GM19397 (cell line): ENCODE measurements at regions not wholly inside any gene's neighbourhood (a gene's known extent, or its start where the extent isn't known, plus 50 kb on each side); places are given as distances from the start of the nearest gene placed in this dataset.
"Not testable (repeated sequence)": the region's sequence is repeated elsewhere in the genome, so short reads cannot be mapped to it uniquely, and the experiment has no call there.

Experiments used
- ATAC-seq: cut with Tn5 transposase; IDR thresholded peaks from one replicate; pipeline ENCODE4 v1.9.1; 2021; ENCODE audit warnings: mild to moderate bottlenecking, moderate library complexity; ENCODE audit not compliant: unreplicated experiment

GRCh38 chr6:150299873-150300485 is 68.8 kb upstream of the IYD start:
- ATAC-seq: no peak

- ATAC-seq: peak; percentile 61
These were observed 66.8 kb upstream of the IYD start for GRCh38 chr6:150301846-150302519.

- no peak for ATAC-seq
These were observed 66.2 kb upstream of the IYD start for GRCh38 chr6:150302520-150303176.

GRCh38 chr6:150303256-150303655 is 65.6 kb upstream of the IYD start:
- no peak for ATAC-seq

DNA sequence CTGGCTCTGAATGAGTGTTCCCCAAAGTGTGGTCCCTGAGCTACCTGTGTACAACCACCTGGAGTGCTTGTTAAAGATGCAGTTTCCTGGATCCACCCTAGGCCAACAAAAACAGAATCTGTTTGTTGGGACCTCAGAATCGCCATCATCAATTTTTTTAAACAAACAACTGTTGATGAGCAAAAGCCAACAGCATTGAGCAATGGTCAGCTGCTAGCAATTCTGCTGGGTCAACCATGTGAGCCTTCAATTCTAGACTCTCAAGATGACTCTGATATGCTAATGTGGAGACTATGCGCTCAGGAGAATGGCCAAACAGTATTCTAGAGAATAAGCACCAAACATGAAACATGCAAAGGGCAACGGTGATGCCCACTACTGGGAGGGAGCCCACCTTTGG is 64.4 kb upstream of the IYD start:
- no peak for ATAC-seq

GRCh38 chr6:150306290-150306689 is 62.5 kb upstream of the IYD start:
- no peak for ATAC-seq

- ATAC-seq: no peak
These were observed 61.3 kb upstream of the IYD start for GRCh38 chr6:150307520-150307919.

- ATAC-seq: no peak
These were observed 59.8 kb upstream of the IYD start for GRCh38 chr6:150308812-150309645.

DNA sequence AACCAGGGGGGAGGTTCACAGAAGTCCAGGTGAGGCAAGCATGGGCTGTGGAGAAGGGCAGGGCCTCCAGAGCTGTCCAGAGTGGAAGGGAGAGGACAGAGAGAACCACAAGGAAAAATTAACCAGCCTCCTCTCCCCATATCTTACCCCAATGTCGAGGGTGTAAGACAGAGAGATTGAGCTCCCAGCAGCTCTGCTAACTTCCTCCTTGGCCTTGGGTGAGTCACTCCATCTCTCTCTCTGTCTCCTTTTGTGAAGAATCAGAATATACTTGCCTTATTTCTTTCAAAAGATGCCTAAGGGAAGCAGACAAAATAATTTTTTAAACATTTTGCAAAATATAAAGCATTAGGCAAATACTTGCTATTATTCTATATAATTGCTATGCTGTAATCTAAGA is 58.3 kb upstream of the IYD start:
- ATAC-seq: no peak

GRCh38 chr6:150311149-150311944 is 57.5 kb upstream of the IYD start:
- not testable (repeated sequence) for ATAC-seq

GRCh38 chr6:150312395-150312794 is 56.4 kb upstream of the IYD start:
- no peak for ATAC-seq

DNA sequence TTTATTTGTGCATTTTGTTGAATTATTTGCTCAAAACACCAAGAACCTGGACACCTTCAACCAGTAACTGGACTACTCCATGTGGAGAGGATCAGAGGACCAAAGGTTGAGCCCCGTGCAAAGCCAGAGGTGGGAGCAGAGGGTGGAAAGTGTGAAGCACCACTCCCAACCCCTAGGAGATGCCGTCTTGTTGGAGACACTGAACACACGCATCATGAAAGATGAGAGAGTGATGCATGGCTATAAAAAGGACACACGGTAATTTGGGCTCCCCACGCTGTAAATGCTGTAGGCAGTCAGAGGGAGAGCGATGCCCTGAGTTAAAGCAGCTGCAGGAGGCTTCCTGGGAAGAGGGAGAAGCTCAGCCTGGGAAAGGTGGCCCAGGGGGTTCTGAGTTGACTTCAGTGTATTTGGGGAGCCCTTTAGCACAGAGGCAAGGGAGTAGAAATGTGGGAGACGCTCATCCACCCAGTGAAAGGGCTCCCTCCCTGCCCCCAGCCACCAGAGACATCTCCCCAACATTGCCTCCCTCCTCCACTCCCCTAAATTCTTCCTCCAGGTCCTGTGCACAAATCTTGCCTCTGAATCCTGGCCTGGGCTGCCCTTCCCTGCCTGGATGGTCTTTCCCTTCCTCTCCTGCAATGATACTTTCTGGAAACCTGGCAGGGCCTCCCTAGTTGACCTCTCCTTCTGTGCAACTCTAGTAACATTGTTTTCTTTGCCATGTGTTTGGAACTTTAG is 55.8 kb upstream of the IYD start:
- ATAC-seq: no peak

- no peak for ATAC-seq
These were observed 55.0 kb upstream of the IYD start for GRCh38 chr6:150313781-150314180.

- ATAC-seq: no peak
These were observed 54.3 kb upstream of the IYD start for GRCh38 chr6:150314230-150315188.

DNA sequence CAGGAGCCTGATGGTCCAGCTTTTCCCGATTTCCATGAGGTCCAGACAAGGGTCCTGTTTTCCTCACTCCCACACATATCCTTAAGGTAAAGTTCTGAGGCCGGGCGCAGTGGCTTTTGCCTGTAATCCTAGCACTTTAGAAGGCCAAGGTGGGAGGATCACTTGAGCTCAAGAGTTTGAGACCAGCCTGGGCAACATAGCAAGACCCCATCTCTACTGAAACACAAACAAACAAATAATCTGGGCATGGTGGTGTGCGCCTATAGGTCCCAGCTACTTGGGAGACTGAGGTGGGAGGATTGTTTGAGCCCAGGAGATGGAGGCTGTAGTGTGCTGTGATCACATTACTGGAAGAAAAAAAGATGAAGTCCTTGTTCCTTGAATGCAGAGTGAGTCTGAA is 53.2 kb upstream of the IYD start:
- ATAC-seq: no peak

DNA sequence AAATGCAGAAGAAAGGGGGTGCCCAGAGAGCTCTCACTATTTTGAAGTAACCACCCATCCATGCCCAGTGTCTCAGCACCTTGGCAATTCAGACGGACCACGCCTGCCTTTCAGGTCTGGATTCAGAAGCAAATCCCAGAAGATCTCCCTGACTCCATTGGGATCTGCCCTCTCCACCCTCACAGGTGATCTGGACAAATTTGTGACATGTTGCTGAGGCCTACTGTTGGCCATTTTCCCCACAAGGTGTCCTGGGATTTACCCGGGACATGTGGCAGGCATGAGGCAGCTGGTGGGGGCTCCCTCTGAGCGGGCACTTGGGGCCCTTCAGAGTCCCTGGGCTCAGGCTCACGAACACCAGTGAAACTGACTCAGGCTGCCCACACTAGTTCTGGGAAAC is 51.9 kb upstream of the IYD start:
- no peak for ATAC-seq
